ENCODE measurements at regions not wholly inside any gene's neighbourhood (a gene's known extent, or its start where the extent isn't known, plus 50 kb on each side); places are given as distances from the start of the nearest gene placed in this dataset.
"Not testable (repeated sequence)": the region's sequence is repeated elsewhere in the genome, so short reads cannot be mapped to it uniquely, and the experiment has no call there.

- DNase-seq (ENCODE audit: low spot score); BruUV-seq (replicated peaks); POLR2A ChIA-PET; H3K4me1 ChIP-seq (ENCODE audit: insufficient read depth, low read length); H3K27me3 ChIP-seq (ENCODE audit: control insufficient read depth in 1 of 2, insufficient read depth in 2 of 2, low read length in 2 of 2); H3K4me3 ChIP-seq (replicated peaks in 1 of 3; ENCODE audit: insufficient read depth in 1 of 3, low read depth in 2 of 3, low read length in 3 of 3); FAIRE-seq; H3K36me3 ChIP-seq (replicated peaks in 1 of 2; ENCODE audit: control insufficient read depth in 1 of 2, insufficient read depth in 2 of 2, low read length in 2 of 2); CTCF ChIA-PET (ENCODE audit: low intra/inter-chr PET ratio, low total read pairs); H3K9me3 ChIP-seq (ENCODE audit: low read length); H4K20me1 ChIP-seq (ENCODE audit: insufficient read depth, low read length); H3K79me2 ChIP-seq (ENCODE audit: insufficient read depth, low read length); H3K4me2 ChIP-seq (ENCODE audit: low read depth, low read length); H3K9ac ChIP-seq (ENCODE audit: insufficient read depth, low read depth, low read length); H2AFZ ChIP-seq (ENCODE audit: low read length); in situ Hi-C loops (cut with HindIII; ENCODE audit: extremely low pct_ligation_motif_present, low pct_unique_long_range_greater_than_20kb); H3K27ac ChIP-seq (ENCODE audit: extremely low read length, insufficient read depth, low read length); ATAC-seq; intact Hi-C loops (cut with micrococcal nuclease; ENCODE audit: unreplicated experiment): not testable (repeated sequence)
- WGBS (ENCODE audit: low lambda C conversion rate) = 71% methylated on average over 31 of the region's 31 CpGs
Measured at GRCh38 chr9:42974725-42975124, 791.3 kb downstream of the SPATA31A6 start.

GRCh38 chr9:42984761-42985160 is 801.3 kb downstream of the SPATA31A6 start:
- POLR2A ChIA-PET; BruUV-seq (replicated peaks); H3K9me3 ChIP-seq (ENCODE audit: low read length): not testable (repeated sequence)

More at GRCh38 chr9:42984761-42985160, 801.3 kb downstream of the SPATA31A6 start:
- H3K27me3 ChIP-seq (ENCODE audit: control insufficient read depth in 1 of 2, insufficient read depth in 2 of 2, low read length in 2 of 2); H3K79me2 ChIP-seq (ENCODE audit: insufficient read depth, low read length); H3K4me3 ChIP-seq (replicated peaks in 1 of 3; ENCODE audit: insufficient read depth in 1 of 3, low read depth in 2 of 3, low read length in 3 of 3); H3K36me3 ChIP-seq (replicated peaks in 1 of 2; ENCODE audit: control insufficient read depth in 1 of 2, insufficient read depth in 2 of 2, low read length in 2 of 2); H3K27ac ChIP-seq (ENCODE audit: extremely low read length, insufficient read depth, low read length); H3K4me1 ChIP-seq (ENCODE audit: insufficient read depth, low read length); DNase-seq (ENCODE audit: low spot score); FAIRE-seq; H2AFZ ChIP-seq (ENCODE audit: low read length); H4K20me1 ChIP-seq (ENCODE audit: insufficient read depth, low read length); CTCF ChIA-PET (ENCODE audit: low intra/inter-chr PET ratio, low total read pairs); intact Hi-C loops (cut with micrococcal nuclease; ENCODE audit: unreplicated experiment); ATAC-seq; H3K4me2 ChIP-seq (ENCODE audit: low read depth, low read length); H3K9ac ChIP-seq (ENCODE audit: insufficient read depth, low read depth, low read length); in situ Hi-C loops (cut with HindIII; ENCODE audit: extremely low pct_ligation_motif_present, low pct_unique_long_range_greater_than_20kb): not testable (repeated sequence)
- 54% methylated on average over 5 of the region's 14 CpGs for WGBS (ENCODE audit: low lambda C conversion rate)
